ENCODE measurements at regions not wholly inside any gene's neighbourhood (a gene's known extent, or its start where the extent isn't known, plus 50 kb on each side); places are given as distances from the start of the nearest gene placed in this dataset.

DNA sequence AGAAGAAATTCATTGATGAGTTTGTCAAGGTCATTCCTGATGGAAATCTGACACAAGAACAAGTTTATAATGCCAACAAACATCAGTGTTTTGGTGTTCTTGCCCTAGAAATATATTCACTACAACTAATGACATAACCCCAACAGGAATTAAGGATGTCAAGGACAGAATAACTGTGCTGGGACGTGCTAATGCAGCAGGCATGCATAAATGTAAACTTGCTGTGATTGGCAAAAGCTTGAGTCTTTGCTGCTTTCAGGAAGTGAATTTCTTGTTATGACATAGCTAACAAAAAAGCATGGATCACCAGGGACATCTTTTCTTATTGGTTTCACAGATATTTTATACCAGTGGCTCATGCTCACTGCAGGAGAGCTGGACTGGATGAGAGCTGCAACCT is 144.6 kb downstream of the KCTD12 start:
- DNase-seq, result no peak

DNA sequence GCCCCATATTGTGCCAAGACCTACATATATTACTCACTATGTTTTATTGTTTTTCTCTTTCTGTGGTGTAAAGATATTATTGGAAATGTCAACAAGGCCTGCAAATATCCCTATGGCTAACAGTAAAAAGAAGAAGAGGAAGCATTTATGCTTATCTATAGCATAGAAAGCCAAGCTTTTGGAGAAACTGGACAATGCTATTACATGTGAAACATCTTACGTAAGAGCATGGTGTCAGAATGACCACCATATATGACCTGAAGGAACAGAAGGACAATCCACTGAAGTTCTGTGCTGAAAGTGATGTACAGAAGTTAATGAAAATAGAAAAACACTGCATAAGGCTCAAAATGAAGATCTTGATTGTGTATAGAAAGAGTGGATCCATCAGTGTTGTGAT is 145.2 kb downstream of the KCTD12 start:
- no peak for DNase-seq

GRCh38 chr13:76738616-76739015 is 147.6 kb downstream of the KCTD12 start:
- no peak for DNase-seq

- DNase-seq, result no peak
These were observed 148.7 kb downstream of the KCTD12 start for GRCh38 chr13:76737526-76737925.

DNA sequence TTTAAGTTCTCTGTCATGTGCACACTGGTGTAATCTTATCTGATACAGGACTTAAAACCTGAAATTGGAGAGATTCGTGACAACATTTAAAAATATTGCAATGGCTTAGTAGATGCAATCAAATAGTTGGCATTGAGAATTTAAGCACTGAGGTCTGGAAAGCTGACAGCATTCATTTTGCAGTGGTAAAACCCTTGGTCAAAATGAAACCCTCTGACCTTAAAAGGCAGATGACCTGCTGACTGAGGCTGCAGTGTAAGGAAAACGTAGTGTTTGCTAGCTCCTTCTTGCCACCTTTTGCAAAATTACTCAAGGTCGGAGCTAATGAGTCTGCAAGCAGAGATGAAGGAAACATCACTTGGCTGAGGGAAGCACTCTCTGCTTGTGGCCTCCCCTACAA is 150.6 kb downstream of the KCTD12 start:
- DNase-seq, result no peak

GRCh38 chr13:76733671-76734070 is 152.5 kb downstream of the KCTD12 start:
- no peak for DNase-seq

- no peak for DNase-seq
These were observed 153.8 kb downstream of the KCTD12 start for GRCh38 chr13:76732367-76732766.

DNA sequence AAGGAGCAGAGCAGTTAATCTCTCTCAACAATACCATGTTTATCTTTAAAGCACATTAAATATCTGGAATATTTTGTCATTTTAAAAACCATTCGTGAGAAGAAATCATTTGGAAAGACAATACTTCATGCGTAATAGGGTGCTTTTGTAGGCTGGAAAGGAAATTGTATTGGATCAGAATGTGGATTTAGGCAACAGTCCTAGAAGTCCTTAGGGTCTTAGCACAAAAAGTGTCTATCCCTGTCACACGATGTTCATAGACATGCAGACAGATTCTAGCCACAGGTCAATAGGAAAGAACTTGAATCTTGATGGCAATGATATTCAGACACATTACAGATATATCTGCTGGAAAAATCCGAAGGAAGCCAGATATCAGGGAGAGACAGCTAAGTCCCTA is 156.0 kb downstream of the KCTD12 start:
- DNase-seq, result no peak

DNA sequence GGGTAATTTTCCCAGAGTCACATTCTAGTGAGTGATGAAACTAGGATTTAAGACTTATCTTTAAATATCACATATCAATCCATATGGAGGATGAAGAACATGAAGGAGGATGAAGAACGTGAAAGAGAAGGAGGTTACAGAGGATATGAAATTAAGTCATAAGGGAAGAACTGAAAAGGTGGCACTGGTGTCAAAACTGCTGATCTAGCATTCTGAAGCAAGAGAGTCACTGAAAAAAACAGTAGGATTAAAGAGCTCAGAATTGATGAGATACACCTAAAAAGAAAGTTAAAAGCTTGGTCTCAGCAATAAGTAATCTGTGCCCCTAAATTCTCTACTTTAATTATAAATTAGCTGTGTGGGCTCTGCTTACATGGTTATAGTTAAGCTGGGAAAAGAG is 156.5 kb downstream of the KCTD12 start:
- DNase-seq, result no peak

GRCh38 chr13:76725896-76726295 is 160.3 kb downstream of the KCTD12 start:
- no peak for DNase-seq

DNA sequence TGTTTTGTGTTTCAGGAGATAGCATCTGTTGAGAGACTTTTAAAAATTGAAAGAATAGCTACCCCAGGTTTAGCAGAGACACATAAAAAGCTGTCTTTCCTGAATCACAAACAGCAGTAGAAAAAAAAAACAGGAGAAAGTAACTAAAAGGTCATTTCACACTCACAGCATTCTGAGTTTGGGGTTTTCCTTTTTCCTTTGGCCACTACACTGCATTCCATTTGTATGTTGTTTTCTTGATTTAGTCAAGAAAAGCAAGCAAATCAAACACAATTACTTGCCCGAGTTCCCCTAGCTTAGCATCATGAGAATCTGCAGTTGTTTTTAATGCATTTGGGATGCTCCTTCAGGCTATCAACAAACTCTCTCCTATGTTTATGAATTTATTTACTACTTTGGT is 161.0 kb downstream of the KCTD12 start:
- DNase-seq, result no peak

GRCh38 chr13:76724421-76724820 is 161.8 kb downstream of the KCTD12 start:
- DNase-seq, result no peak

DNA sequence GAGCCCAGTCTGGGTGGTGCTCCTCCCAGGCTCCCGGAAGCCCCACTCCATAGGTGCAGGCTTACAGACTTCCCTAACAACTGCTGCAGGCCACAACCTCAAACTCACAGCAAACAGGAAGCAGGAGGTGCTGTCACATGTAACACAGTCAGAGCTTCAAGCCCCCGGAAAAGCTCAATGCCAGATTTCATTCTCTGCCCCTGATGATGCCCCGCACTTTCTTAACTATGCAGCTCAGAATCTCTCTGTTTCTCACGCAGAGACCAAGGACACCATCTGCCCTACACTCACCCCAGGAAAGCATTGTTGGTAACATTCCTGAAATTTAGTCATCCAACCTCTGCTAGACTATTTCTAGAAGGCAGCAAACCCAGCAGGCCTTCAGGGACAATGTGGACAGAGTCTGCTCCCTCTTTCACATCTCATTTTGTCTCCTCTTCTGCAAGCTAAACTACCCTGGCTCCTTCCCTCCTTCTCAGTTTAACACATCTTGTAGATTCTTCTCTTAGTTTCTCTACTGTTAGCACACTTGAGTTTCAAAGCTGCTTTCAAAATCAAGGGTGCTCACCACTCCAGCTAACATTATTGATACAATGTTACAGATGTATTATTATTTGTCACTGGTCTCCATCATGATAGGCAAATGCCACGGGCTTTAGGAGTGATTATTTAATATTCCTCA is 162.5 kb downstream of the KCTD12 start:
- DNase-seq, result no peak

DNA sequence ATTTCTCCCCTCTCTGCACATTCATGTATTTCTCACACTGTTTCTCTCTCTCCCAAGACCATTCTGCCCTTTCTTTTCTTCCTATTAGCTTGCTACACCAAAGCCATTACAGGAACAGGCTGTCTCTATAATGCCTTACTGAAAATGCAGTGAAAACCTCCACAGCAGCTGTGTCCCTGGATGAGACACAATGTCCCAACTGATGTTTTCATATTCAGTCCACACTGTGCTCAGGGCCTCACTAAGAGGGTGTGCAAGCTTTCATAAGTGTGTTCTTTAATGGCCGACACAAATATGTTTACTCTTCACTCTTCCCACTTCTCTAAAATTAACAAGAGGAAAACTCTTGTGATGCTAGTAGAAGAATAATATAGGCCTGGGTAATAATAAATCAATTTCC is 163.4 kb downstream of the KCTD12 start:
- no peak for DNase-seq

GRCh38 chr13:76720821-76721220 is 165.4 kb downstream of the KCTD12 start:
- no peak for DNase-seq

DNA sequence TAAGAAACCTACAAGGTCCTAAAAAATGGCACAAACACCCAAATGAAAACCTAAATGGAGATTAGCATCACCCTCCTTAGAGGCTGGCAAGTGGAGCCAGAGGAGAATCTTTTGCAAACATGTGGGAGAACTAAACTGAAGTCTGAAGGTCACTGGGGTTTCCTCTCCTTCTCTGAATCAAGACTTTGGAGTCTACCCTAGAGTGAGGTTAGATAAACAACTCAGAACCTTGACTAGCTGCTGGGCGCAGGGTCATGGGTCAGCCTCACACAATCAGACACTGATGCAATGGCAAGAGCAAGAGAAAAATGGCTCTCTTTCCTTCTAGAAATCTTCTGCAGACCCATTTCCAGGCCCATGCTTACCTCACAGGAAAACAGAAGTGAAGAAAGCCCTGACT is 165.8 kb downstream of the KCTD12 start:
- DNase-seq, result no peak

DNA sequence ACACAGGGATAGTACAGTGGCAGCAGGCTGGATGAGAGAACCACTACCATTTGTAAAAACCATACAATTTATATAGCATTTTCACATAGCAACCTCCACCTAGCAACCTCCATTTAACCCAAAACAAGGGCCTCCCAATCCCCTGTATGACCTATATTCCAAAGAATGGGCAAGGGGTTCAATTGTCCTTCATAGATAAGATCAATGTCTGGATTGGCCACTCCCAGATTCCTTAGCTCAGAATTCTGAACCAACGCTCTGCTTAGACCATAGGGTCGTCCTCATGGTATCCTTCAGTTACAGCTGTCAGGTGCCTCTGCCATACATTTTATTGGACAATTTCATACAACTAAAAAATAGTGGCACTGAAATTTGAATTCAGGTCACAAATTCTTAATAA is 166.2 kb downstream of the KCTD12 start:
- no peak for DNase-seq

DNA sequence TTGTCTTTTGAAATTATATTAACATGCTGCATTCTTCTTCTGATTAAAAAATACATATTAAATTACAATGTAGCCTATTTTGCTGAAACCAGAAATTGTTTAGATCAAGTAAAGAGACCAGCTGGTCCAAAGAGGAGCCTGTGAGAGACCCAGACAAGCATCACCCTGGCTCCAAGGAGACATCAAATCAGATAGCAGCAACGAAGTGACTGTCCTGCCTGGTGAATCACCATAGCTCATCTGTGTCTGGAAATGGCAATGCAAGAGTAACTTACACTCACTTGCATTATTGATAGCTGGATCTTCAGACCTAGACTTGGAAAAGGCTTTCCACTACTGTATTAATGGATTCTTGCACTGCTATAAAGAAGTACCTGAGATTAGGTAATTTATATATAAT is 169.1 kb downstream of the KCTD12 start:
- no peak for DNase-seq

DNA sequence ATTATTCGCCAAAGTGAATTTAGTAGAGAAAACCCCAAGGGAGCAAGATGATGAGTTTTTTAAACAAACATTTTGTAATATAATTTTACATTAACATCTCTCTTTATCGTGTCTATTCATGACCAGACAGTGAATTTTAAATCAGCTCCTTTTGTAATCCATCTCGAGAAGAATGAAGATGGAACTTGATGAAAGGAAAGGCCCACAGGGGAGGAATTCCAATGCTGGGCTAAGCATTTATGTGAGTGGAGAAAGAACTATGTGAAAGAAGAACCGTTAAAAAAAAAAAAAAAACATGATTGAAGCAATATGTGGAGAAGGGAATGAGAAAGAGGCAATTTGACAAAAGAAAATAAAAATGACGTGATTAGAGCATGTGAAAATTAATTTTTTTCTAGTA is 170.6 kb downstream of the KCTD12 start:
- no peak for DNase-seq

GRCh38 chr13:76715075-76715474 is 171.1 kb downstream of the KCTD12 start:
- no peak for DNase-seq

GRCh38 chr13:76713280-76713679 is 172.9 kb downstream of the KCTD12 start:
- DNase-seq, result no peak

DNA sequence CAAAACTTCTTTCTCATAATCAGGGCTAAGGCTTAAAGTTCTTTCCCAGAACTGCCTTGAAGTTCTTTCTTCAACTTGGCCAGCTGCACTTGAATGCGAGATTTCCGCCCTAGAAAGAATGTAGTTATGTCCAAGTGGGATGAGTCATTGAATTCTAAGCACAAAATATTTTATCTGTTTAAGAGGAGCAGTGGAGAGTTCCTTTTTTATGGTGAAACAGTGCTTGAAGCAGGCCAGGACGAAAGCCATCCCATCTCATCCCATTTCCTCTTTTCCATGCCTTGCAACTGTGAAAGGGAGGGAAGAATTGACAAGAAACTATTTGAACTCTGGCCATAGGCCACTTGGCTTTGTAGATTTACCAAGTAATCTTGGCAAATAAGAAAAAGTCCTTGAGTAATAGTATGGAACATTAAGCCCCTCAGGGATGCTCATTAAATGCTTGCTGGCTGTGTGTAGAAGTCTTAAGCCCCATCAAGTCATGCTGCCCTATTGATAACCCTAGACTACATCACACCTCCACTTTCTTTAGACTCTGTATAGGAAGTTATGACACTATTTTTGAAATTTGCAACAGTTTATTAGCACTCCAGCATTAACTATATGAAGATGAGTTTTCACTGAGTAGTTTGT is 174.5 kb downstream of the KCTD12 start:
- DNase-seq, result no peak

DNA sequence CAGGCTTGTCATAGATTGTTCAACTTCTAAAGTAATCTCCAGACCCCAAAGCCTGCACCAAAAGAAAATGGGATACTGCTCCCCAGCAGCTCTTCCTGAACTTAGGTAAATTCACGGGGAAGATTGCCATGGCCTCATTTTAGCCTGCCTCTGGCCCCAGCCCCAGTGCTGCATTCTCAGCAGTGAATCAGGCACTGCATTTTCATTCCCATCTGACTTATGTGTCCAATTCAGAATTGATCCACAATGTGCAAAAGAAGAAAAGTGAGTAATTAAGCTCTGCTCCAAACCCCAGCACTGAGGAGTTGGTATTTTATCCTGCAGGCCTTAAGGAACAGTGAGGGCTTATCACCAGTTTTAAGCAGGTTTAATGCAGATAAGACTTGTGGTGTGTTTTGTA is 176.4 kb downstream of the KCTD12 start:
- no peak for DNase-seq

- no peak for DNase-seq
These were observed 178.0 kb downstream of the KCTD12 start for GRCh38 chr13:76708138-76708688.

- DNase-seq, result no peak
These were observed 178.8 kb downstream of the KCTD12 start for GRCh38 chr13:76707360-76707759.
